ENCODE measurements at regions not wholly inside any gene's neighbourhood (a gene's known extent, or its start where the extent isn't known, plus 50 kb on each side); places are given as distances from the start of the nearest gene placed in this dataset.
"Not testable (repeated sequence)": the region's sequence is repeated elsewhere in the genome, so short reads cannot be mapped to it uniquely, and the experiment has no call there.

DNA sequence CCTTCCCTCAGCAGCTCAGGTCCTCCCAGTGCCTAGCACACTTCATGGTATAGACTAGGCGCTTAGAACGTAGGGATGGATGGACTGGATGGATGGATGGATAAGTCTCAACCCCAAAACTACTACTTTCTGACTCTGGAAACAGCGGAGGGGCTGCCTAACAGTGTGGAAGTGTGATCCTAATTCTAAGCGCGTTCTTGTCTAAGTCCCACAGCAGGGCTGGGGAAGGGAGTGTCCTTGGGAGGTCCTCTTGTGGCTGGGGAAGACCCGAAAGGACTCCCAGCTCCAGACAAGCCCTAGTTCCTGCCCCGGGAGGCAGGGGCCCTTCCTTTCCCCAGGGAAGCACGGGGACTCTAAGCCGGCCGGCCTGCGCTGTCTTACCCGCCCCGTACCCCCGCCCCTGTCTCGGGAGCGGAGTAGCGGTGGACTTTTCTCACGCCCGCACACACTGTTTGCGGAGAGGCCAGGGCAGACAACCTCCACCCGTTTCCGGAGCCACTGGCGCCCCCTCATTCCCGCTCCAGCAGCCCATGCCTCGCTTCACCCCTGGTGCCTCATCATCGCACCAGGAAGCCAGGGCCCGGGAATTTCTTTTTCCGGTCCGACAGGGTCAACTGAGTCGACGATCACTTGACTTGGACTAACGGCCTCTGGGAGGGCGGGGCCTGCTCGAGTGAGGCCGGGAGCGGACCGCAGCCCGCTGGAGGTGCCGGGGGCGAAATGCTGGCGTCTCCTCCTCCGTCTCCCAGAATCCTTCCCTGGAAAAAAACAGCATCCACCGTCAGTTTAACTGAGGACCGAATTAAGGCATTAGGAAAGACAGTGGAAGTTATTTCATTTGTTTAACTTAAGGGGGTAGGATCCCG, 133.3 kb downstream of the TBC1D2B start:
- DNase-seq (ENCODE audit: low spot score): peak; percentile 59

DNA sequence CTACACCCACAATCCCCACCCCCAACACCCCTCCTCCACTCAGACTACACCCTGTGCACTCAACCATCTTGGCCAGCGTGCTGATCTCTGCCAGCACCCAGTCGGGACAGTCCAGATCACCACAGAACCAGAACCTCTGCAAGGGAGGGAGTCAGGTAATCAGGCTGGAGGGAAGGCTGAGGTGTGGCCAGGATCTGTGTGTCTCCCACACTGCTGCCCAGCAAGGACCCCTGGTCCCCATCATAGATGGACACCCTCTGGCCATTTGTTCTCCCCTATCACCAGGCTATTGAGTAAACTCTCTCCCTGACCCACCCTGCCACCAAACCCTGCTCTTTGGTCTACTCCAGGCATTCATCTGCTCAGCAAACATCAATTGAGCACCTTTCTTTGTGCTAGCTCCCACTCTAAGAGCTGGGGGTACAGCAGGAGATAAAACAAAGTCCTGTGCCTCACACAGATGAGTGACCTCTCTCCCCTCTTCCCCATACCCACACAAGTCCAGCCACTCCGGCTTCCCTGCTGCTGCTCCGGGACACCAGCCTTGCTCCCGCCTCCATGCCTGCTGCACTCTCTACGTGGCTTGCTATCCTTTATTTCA, 134.8 kb downstream of the TBC1D2B start:
- DNase-seq (ENCODE audit: low spot score): no peak

DNA sequence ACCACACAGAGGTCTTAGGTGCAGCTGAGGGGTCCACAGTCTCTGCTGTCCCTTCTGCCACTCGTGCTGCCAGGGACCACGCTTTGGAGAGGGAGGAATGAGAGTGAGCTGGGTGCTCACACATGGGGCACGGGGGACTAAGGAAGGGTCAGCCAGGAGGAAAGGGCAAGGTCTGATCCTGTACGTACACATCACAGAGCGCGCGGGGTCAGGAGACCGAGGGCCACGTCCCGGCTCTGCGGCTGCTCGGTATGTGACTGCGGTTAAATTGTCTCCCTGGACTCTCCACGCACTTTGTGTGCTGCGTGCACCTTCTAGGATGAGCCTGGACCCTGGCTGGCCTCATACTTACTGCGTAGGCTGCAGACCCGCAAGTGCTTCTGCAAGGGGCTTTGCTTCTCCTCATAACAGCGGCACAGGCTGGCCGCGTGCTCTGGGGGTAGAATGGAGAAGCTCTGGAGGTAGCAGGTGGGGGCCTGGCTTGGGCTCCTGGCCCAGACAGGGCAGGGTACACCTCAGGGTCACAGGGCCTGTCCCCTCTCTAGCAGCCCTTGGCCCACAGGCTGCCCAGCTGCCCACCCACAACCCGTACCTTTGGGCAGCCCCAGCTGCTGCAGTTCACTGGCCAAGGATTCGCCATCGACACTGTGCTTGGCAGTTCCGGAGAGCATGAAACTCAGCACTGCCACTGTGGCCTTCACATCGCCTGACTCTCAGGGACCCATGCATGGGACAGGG, 136.3 kb downstream of the TBC1D2B start:
- not testable (repeated sequence) for DNase-seq (ENCODE audit: low spot score)

DNA sequence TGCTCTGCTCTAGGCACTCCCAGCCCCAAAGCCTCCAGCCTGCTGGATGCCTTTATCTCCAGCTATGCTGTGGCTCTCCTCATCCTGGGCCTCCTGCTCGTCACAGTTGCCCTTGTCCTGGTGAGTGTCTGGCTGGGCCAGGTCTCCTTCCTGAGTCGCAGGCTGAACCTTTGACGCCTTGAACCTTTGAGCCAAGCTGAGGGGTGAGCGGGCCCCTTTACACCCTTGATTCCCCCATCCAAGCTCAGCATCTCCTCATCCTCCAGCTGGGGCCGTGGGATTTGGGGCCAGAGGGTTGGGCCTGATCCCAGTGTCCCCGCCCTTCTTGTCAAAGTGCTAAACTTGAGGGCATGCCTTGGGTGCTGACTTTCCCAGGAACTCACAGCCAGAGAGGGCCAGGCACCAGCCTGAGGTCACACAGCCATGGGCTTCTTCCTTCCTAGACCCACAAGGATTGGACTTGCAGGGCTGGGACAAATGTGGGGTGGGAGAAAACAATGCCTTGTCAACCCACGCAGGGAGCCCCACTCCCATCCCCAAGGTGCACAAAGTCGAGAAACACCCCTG, 137.0 kb downstream of the TBC1D2B start:
- DNase-seq (ENCODE audit: low spot score): no peak

DNA sequence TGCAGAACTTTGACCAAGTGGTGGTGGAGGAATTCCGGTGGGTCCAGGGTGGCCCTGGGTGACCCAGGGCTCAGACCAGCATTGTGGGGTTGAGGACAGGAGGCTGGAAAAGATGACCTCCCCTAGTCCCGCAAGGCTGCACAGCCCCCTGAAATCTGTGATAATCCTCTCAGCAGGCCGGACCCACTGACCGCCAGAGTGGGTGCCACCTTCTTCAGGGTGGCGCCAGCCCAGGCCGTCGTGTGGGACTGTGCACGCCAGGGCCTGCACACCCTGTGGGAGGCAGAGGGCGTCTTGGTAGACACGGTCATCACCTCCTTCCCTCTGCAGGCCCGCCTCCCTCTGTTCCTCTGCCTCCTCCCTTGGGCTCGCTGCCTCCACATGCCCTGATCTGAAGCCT, 137.7 kb downstream of the TBC1D2B start:
- DNase-seq (ENCODE audit: low spot score): no peak

DNA sequence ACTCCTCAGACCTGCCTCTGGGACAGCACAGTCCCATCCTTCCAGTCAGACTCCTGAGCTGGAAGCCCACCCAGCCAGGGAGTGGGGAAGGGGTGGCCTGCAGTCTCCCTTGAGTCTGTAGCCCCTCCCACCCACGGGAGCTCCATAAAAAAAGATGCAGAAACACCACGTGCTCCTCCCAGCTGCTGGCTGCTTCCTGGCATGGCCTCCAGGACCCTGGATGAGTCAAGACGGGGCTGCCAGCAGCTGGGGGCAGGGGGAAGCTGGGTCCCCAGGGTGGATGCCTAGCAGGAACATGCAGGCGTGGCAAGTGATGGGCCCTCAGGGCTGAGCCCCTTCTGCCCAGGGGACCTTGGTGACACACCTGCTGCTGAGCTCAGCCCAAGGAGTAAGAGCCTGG, 138.5 kb downstream of the TBC1D2B start:
- DNase-seq (ENCODE audit: low spot score): not testable (repeated sequence)

GRCh38 chr15:77938546-77938945, 139.0 kb downstream of the TBC1D2B start:
- not testable (repeated sequence) for DNase-seq (ENCODE audit: low spot score)

DNA sequence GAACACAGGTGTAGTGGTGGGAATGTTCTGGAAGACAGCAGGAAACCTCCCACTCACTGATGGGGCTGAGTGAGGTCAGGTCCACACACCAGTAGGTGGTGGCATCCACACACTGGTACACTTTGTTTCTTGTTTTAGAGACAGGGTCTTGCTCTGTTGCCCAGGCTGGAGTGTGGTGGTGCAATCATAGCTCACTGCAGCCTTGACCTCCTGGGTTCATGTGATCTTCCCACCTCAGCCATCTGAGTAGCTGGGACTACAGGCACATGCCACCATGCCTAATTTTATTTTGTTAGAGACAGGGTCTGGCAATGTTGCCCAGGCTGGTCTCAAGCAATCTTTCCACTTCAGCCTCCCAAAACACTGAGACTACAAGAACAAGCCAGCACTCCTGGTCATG, 140.9 kb downstream of the TBC1D2B start:
- DNase-seq (ENCODE audit: low spot score): not testable (repeated sequence)

DNA sequence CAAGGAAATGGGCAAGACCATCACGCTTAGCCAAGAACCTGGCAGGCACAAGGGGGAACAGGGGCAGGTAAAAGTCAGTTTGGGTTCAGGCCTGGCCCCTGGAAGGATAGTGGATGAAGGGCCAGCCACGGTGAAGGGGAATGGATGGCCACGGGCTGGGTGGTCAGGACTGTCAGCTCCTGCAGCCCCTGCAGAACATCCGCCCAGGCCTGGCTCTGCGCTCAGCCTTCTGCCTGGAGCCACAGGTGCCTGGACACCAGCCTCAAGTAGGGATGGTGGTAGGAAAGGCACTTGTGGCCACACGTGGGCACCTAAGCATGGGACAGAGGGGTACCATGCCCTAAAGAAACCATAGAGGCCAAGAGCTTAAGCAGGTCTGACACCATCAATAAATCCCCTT, 143.0 kb downstream of the TBC1D2B start:
- not testable (repeated sequence) for DNase-seq (ENCODE audit: low spot score)

- DNase-seq (ENCODE audit: low spot score): not testable (repeated sequence)
Observed at GRCh38 chr15:77930907-77931306, 146.6 kb downstream of the TBC1D2B start.

DNA sequence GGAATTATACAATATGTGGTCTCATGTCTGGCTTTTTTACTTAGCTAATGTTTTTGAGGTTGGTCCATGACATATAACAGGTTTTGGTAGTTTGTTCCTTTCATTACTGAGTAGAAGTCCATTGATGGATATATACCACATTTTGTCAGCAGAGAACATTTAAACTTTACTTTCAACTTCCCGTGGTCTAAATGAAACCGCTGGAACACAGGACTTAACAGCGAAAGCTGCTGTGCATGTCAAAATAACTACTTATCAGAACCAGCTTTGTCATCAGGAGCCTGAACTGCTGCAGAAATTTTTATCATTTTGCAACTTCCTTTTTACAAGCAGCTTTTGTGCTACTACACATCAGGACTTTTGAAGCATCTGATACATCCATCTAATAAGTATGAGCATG, 147.0 kb downstream of the TBC1D2B start:
- not testable (repeated sequence) for DNase-seq (ENCODE audit: low spot score)

DNA sequence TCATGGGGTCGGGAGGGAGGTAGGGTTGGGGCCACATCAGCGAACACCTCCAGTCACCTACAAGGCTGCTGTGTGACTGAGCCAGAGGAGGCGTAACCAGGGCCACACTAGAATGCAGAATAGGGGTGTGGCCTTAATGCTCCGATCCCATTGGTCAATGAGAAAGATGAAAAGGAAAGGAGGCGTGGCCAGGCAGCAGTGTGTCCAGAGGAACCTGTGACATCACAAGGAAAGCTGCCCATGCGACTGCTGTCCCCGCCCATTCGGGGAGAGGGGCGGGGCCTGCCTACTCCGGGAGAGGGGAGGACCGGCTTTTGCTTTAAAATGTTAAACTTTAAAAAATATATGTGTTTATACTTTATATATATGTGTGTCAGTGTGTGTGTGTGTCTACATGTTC, 150.7 kb downstream of the TBC1D2B start:
- DNase-seq (ENCODE audit: low spot score): not testable (repeated sequence)

DNA sequence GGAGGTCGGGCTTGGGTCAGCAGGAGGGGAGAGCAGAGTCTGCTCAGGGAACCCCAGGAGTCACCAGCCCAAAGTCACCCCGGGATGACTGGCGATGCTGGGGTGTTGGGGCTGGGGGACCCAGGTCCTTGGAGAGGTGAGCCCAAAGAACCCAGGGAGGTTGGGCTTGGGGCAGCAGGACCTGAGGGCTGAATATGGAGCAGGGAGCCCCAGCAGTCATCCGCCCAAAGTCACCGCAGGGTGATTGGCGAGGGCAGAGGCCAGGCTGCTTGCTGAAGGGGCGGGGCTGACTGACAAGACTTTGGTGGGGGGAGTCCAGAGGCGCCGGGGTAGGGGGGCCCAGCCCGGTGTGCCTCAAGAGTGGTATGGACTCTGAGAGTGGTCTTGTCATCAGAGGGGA, 151.2 kb downstream of the TBC1D2B start:
- not testable (repeated sequence) for DNase-seq (ENCODE audit: low spot score)

- DNase-seq (ENCODE audit: low spot score): not testable (repeated sequence)
Observed at GRCh38 chr15:77925101-77925500, 152.4 kb downstream of the TBC1D2B start.

GRCh38 chr15:77921664-77922063, 155.8 kb downstream of the TBC1D2B start:
- no peak for DNase-seq (ENCODE audit: low spot score)

DNA sequence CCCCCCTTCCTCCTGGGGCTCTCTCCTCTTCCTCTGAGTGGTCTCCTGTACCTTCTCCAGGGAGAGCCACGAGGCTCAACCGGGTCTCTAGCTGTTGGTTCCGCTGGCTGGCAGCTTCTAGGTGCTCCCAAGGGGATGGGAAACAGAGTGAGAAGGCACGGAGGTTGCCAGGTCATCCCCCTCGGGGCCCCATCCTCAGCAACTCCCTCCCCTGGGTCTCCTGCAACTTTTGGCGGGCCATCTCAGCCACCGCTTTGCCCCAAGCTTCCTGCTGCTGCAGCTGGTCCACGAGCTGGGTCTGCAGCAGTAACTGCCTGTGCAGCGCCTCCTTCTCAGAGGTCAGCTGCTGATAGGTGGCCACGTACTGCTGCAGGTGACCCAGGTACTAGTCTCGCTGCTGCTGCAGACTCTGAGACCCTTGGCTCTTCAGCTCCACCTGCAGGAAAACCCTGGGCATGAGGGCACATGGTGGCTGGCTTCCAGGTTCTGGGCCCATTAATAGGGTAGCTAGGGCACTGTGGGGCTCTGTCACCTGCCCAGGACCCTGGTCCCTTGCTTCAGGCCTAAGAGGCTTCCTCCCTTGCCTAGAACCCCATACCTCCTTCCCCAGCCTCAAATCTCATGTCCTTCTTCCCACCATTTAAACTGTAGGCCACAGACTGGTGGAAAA, 160.4 kb downstream of the TBC1D2B start:
- not testable (repeated sequence) for DNase-seq (ENCODE audit: low spot score)

DNA sequence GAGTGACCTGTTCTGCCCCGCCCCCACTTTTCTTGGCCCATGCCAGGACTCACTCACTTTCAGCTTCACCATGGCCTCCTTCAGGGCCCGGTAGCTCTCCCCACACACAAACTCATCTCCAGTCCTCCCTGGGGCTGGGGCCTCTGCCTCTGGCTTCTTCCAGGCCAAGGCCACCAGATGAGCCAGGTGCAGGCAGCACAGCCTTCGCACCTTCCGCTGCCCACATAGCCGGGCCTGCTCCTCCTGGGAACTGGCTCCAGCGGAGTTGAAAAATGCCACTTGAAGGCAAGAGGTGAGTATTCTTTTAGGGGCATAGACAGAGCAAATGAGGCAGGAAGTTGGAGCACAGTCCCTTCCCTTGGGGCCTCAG, 161.6 kb downstream of the TBC1D2B start:
- DNase-seq (ENCODE audit: low spot score): not testable (repeated sequence)

- no peak for DNase-seq (ENCODE audit: low spot score)
Observed at GRCh38 chr15:77915261-77915960, 162.1 kb downstream of the TBC1D2B start.

- not testable (repeated sequence) for DNase-seq (ENCODE audit: low spot score)
Observed at GRCh38 chr15:77914531-77914930, 163.0 kb downstream of the TBC1D2B start.

- DNase-seq (ENCODE audit: low spot score): peak; percentile 55
Observed at GRCh38 chr15:77910030-77910911, 167.2 kb downstream of the TBC1D2B start.
